ENCODE measurements at regions not wholly inside any gene's neighbourhood (a gene's known extent, or its start where the extent isn't known, plus 50 kb on each side); places are given as distances from the start of the nearest gene placed in this dataset.

DNA sequence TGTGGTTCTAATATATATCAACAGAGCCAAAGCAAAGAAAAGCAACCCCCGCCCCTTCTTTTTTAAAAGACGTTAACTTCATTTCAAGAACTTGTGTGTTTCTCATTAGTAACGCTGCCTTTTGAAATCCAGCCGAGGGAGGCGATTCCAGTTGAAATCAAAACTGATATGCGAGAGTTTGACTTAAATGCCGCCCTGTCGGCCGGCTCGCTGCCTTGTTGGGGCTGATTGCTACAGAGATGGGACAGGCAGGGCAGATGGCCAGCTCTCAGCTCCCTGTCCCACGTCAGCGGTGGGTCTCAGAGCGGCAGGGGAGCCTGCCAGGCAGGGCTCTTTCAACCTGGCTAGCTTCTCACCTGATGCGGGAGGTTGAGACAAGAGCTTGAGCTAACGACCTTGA, 51.9 kb upstream of the ALX4 start:
- peaks cover 41% of the 10 kb centered on the region for H3K27me3 ChIP-seq
- TF ChIP-seq, protein P1, sequence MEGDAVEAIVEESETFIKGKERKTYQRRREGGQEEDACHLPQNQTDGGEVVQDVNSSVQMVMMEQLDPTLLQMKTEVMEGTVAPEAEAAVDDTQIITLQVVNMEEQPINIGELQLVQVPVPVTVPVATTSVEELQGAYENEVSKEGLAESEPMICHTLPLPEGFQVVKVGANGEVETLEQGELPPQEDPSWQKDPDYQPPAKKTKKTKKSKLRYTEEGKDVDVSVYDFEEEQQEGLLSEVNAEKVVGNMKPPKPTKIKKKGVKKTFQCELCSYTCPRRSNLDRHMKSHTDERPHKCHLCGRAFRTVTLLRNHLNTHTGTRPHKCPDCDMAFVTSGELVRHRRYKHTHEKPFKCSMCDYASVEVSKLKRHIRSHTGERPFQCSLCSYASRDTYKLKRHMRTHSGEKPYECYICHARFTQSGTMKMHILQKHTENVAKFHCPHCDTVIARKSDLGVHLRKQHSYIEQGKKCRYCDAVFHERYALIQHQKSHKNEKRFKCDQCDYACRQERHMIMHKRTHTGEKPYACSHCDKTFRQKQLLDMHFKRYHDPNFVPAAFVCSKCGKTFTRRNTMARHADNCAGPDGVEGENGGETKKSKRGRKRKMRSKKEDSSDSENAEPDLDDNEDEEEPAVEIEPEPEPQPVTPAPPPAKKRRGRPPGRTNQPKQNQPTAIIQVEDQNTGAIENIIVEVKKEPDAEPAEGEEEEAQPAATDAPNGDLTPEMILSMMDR (IDR thresholded peaks at IDR 0.05), result no peak
- H3K4me1 ChIP-seq (ENCODE audit: control insufficient read depth in 1 of 2, insufficient read depth in 1 of 2, low read depth in 1 of 2, low read length in 1 of 2), result no peaks in the 10 kb centered on the region
- no peaks in the 10 kb centered on the region for H3K9me3 ChIP-seq
- H3K27ac ChIP-seq, result no peak overlapping the region
- no peaks in the 10 kb centered on the region for H3K36me3 ChIP-seq
- no peak overlapping the region for H3K4me3 ChIP-seq (ENCODE audit: low read depth in 1 of 2, low read length in 1 of 2)

GRCh38 chr11:44363116-44363515, 53.2 kb upstream of the ALX4 start:
- TF ChIP-seq, protein P1 (IDR thresholded peaks at IDR 0.05), result no peak
- H3K27ac ChIP-seq, result no peak overlapping the region
- peaks cover 47% of the 10 kb centered on the region for H3K27me3 ChIP-seq
- no peaks in the 10 kb centered on the region for H3K36me3 ChIP-seq
- H3K9me3 ChIP-seq, result no peaks in the 10 kb centered on the region
- no peak overlapping the region for H3K4me3 ChIP-seq (ENCODE audit: low read depth in 1 of 2, low read length in 1 of 2)
- H3K4me1 ChIP-seq (ENCODE audit: control insufficient read depth in 1 of 2, insufficient read depth in 1 of 2, low read depth in 1 of 2, low read length in 1 of 2), result no peaks in the 10 kb centered on the region

GRCh38 chr11:44364596-44364995, 54.7 kb upstream of the ALX4 start:
- TF ChIP-seq, protein P1 (IDR thresholded peaks at IDR 0.05), result no peak

DNA sequence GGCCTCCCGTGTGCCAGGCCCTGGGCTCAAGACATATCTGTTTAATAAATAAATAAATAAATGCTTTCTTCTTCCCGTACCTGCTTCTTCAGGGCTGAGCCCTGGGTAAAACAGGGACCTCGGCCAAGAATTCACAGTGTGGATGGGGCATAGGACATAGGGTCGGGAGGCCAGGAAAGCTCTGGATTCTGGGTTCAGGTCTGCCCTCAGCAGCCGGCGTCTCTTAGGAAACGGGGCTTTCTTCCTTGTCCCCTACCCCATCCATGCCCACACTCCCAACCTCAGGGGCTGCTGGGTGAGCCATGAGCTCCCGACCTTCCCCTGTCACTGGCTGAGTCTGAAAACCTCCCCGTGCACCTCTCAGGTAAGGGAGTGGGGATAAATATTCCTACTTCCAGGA, 55.7 kb upstream of the ALX4 start:
- no peak overlapping the region for H3K4me3 ChIP-seq (ENCODE audit: low read depth in 1 of 2, low read length in 1 of 2)
- peaks cover 44% of the 10 kb centered on the region for H3K27me3 ChIP-seq
- no peaks in the 10 kb centered on the region for H3K4me1 ChIP-seq (ENCODE audit: control insufficient read depth in 1 of 2, insufficient read depth in 1 of 2, low read depth in 1 of 2, low read length in 1 of 2)
- H3K36me3 ChIP-seq, result no peaks in the 10 kb centered on the region
- H3K9me3 ChIP-seq, result no peaks in the 10 kb centered on the region
- TF ChIP-seq, protein P1 (IDR thresholded peaks at IDR 0.05), result no peak
- H3K27ac ChIP-seq, result no peak overlapping the region

More at GRCh38 chr11:44364596-44364995, 54.7 kb upstream of the ALX4 start:
- no peak overlapping the region for H3K4me3 ChIP-seq (ENCODE audit: low read depth in 1 of 2, low read length in 1 of 2)
- H3K4me1 ChIP-seq (ENCODE audit: control insufficient read depth in 1 of 2, insufficient read depth in 1 of 2, low read depth in 1 of 2, low read length in 1 of 2), result no peaks in the 10 kb centered on the region
- H3K27ac ChIP-seq, result no peak overlapping the region
- no peaks in the 10 kb centered on the region for H3K9me3 ChIP-seq
- no peaks in the 10 kb centered on the region for H3K36me3 ChIP-seq
- H3K27me3 ChIP-seq, result peaks cover 49% of the 10 kb centered on the region

GRCh38 chr11:44366026-44366425, 56.1 kb upstream of the ALX4 start:
- H3K9me3 ChIP-seq, result no peaks in the 10 kb centered on the region
- no peak overlapping the region for H3K27ac ChIP-seq

More at GRCh38 chr11:44366026-44366425, 56.1 kb upstream of the ALX4 start:
- no peaks in the 10 kb centered on the region for H3K4me1 ChIP-seq (ENCODE audit: control insufficient read depth in 1 of 2, insufficient read depth in 1 of 2, low read depth in 1 of 2, low read length in 1 of 2)
- no peaks in the 10 kb centered on the region for H3K36me3 ChIP-seq
- no peak overlapping the region for H3K4me3 ChIP-seq (ENCODE audit: low read depth in 1 of 2, low read length in 1 of 2)
- TF ChIP-seq, protein P1 (IDR thresholded peaks at IDR 0.05), result no peak
- peaks cover 40% of the 10 kb centered on the region for H3K27me3 ChIP-seq

Measured in neutrophil (primary cell).